HG03342 (cell line): ENCODE measurements at regions not wholly inside any gene's neighbourhood (a gene's known extent, or its start where the extent isn't known, plus 50 kb on each side); places are given as distances from the start of the nearest gene placed in this dataset.
"Not testable (repeated sequence)": the region's sequence is repeated elsewhere in the genome, so short reads cannot be mapped to it uniquely, and the experiment has no call there.

ENCODE experiments used
- ATAC-seq: cut with Tn5 transposase; IDR thresholded peaks from one replicate; pipeline ENCODE4 v1.9.1; 2021; ENCODE audit warnings: mild to moderate bottlenecking, moderate library complexity; ENCODE audit not compliant: unreplicated experiment

DNA sequence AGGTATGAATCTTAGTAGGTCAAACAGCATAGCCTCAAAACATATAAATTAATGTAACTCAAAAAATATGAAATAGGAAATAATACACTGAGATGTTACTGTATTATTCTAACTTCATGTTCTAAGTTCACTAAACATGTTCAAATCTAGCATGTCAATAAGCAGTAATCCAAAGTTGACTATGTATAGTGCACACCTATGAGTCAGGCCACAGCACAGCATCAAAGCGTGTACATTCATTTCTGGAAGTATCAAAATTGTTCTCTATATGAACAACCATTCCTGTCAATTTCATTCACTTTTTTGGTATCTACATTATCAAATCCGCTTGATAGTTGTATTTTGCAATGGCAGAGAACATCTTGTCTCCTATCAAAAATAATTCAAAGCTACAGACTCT, 418.9 kb upstream of the POM121L12 start:
- ATAC-seq: no peak

DNA sequence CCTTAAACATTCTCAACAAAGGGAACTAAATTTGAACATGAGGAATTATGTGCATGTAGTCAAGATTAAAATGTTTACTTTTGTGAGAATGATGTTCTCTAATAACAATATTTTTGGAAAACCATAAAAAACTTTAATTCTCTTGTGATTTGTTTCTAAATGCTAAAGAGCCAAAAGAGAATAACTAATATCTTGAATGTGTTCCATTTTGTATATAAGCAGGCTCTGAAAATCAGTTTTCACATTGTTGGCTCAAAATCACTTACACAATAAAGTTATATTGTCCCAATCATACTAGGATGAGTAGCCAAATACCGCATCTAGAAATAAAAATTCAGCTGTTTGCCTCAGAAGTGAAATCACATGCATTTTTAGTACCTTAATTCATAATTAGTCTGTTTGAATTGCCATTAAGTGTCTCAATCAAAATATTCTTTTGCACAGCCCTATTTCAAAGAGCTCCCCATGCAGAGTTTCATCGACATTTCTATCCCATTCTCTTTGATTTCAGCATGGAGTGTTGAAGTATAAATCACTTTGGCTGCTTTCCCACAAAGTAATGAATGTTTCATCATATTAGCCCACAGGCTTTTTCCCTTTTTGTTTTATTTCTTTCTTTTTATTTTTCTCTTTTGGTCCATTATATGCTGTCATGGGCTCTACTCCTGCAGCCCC, 420.3 kb upstream of the POM121L12 start:
- ATAC-seq: no peak

DNA sequence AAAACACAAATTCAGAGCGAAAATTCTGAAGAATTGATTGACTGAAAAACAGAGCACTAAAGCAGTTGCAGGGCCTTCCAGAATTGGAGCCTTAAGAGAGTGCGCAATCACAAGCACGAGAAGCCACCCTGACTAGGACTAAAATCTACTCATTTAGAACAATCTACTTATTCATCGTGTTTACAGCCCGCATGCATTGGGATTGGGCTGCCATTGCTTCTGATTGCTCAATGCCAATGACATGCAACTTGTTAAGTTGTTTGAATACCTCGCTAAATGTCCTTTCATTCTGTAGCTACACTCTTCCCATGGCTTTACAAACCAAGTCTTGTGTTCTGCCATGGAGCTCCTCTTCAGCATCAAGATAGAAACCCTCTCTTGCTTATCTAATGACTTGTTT, 425.9 kb upstream of the POM121L12 start:
- ATAC-seq: no peak

DNA sequence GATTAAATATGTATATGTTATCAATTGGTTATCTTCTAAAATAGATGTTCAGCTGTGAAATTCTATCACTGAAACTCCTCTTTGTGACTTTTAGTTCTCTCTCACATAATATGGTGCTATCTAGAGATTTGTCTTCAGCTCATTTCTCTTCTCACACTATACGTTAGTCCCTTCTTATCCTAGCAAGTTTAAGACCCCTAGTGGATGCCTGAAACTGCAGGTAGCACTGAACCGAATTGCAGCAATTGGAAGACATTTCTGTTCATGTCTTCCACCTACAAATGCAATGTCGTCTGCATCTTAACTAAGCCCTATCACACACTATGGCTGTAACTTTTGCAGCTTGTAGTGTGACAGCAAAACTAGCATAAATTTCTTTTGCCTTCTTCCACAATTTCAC, 442.7 kb upstream of the POM121L12 start:
- ATAC-seq: no peak

DNA sequence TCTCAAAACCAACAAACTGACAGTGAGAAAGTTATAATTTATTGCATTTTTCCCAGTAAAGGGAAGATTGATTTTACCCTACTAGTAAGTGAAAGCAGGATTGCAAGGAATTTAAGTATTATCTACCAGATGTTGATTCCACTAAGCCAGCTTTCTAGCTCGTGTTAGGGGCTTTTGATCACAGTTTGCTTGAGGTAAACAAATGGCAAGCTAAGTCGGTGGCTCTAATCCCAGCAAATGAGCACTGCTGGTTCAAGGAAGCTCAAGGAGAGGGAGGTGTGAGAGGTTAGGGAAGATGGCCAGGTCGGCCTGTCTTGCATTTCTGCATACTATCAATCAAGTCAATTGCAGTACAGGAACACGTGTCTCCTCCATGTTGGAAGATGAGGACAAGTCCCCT, 448.7 kb upstream of the POM121L12 start:
- ATAC-seq: no peak

DNA sequence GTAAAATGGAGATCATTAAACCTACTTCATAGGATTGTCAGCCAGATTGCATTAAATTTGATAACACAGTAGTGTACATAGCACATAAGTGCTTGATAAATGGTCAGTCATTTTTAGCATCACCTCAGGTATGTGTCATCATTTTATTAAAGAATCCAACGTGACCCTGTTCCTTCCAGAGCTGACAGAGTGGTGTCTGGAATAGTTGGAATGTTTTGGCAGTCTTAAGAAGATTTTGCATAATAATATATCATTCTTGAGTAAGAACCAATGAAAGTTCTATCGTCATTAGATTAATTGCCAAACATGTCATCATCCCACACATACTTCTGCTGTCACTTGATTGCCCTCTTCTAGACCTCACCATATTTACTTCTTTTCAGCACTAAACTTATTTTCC, 451.4 kb upstream of the POM121L12 start:
- ATAC-seq: no peak

DNA sequence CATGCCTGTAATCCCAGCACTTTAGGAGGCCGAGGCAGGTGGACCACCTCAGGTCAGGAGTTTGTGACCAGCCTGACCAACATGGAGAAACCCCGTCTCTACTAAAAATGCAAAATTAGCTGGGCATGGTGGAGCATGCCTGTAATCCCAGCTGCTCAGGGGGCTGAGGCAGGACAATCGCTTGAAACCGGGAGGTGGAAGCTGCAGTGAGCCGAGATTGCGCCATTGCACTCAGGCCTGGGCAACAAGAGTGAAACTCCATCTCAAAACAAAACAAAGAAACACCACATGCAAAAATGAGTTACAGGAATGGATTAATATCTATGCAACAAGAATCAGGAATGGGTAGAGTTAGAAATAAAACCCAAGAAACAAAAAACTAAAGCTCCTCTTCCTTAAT, 462.3 kb upstream of the POM121L12 start:
- not testable (repeated sequence) for ATAC-seq

DNA sequence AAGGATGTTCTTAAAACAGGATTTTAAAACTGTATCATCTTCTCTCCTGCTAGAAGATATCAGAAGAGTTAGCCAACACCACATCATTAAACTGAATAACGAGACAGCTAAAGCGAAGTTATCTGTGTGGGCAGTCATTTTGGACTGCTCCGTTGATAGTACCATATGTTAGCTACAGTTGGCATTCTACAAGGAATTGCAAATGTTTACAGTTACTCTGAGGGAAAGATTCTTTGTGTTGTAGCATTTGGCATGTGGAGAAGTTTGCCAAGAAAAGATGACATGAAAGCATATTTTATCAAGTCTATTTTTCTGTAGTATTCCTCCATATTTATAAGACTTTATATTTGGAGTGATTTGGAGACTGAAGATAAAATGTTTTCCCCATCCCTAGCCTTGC, 464.4 kb upstream of the POM121L12 start:
- ATAC-seq: no peak

DNA sequence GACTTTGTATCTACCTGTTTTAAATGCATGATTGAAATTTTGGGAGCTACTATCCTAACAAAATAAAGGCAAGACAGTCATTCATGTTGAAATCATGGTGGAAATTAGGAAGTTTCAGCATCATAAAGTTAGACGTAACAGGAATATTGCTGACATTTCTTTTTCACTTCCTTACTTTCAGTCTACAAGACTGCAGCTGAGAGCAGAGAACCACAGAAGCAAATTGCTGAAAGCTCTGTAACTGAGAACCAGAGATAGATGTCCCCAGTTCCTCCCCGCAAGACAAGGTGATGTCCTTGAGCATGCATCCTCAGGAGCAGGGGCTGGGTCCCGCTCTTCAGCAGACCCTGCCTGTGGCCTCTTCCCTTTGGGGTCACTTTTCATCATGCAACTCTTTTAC, 466.3 kb upstream of the POM121L12 start:
- ATAC-seq: no peak

DNA sequence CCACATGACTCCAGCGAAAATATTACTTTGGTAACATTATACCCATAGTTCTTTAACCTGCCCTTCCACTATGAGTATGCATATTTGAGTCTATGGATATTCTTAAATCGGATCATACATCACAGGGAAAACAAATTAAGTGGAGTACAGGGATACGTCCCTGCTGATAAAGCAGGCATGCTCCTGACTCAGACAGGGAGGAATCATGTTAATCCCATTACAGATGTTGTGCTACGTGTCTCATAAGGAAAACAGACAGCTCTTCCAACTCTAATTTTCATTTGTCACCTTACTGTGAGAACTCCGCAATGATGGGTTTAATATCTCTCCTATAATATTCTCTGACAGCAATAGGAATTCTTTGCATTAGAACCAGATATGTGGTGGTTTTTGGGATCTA, 469.5 kb upstream of the POM121L12 start:
- ATAC-seq: no peak

DNA sequence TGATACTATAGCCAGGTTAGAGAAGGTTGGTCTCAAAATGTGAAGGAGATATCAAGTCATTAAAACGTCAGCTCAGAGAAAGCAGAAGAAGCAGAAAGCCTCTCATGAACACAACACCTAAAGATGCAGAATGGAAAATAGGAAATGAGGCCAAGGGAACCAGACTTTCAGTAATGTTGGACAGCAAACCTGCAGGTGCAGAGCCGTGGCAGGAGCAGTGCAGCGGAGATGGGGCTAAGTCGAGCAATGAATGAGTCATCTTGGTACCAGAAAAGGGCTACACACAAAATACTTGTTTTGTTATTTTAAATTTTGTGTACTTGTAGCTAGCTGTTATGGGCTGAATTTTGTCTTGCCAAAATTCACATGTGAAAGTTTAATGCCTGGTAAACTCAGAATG, 479.6 kb upstream of the POM121L12 start:
- no peak for ATAC-seq

DNA sequence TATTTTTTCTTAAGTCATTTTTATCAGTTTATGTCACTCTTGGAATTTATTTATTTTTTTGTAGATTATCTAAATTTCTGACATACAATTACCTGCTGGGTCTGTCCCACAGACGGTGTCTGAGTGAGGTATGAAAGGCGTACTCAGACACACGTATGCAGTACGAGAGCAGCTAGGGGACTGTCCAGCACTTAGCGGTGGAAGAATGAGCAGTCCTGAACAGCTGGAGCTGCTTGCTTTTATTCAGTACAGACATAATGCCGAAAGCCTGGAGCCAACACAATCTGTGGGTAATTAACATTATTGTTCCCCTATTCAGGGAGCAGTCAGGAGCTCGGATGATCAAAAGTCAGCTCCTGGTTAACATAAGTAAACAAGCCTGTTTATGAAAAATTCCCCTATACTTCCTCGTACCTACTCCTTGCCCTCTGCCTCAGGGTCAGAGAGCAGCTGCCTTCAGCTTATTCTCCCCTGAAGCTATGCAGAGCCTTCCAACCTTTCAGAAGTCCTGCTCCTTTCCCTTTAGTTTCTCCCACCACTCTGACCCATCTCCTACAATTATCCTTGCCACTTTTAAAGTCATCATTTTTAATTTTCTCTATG, 488.0 kb upstream of the POM121L12 start:
- ATAC-seq: no peak

DNA sequence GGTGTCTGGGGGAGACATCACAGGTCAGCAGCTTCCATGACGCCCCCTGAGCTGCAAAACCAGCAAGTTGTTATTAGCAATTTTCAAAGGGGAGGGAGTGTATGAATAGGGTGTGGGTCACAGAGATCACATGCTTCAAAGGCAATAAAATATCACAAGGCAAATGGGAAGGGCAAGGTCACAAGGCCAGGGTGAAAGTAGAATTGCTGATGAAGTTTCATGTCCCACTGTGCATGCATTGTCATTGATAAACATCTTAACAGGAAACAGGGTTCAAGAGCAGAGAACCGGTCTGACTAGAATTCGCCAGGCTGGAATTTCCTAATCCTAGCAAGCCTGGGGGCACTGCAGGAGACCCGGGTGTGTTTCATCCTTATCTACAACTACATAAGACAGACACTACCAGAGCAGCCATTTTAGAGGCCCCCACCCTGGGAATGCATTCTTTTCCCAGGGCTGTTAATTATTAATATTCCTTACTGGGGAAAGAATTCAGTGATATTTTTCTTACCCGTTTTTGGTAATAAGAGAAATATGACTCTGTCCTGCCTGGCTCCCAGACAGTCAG, 494.2 kb upstream of the POM121L12 start:
- ATAC-seq: not testable (repeated sequence)

DNA sequence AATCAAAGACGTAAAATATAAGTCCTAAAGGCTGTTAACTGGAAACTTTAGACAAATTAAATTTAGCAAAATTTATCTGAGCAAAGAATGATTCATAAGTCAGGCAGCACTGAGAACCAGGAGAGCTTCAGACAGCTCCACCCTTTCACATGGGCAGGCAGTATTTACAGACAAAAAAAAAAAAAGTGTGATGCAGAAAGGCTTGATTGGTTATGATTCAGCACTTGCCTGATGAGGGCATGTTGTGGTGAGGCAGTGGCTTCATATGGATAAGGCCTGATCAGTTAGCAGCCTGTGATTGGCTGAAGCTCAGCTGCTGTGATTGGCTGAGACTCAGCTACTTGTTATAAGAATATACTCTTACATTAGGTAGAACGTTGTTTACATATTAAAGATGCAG, 495.4 kb upstream of the POM121L12 start:
- ATAC-seq: no peak

DNA sequence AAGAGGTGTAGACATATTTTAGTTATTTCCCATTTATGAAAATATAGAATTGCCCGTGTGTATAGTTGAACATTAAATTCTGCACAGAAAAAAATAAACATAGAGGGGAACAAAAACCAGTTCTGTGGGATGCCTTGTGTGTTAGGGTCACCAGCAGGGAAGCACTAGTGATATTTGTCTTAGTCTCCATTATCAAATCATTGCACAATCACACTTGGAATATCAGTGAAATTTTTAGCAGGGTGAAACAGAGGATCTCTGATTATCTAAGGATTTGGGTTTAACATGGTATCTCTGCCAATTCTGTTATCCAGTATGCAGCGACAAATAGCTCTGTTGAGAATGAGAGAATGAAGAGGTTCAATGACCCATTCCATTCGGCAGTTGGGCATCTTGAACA, 496.0 kb upstream of the POM121L12 start:
- ATAC-seq: no peak

DNA sequence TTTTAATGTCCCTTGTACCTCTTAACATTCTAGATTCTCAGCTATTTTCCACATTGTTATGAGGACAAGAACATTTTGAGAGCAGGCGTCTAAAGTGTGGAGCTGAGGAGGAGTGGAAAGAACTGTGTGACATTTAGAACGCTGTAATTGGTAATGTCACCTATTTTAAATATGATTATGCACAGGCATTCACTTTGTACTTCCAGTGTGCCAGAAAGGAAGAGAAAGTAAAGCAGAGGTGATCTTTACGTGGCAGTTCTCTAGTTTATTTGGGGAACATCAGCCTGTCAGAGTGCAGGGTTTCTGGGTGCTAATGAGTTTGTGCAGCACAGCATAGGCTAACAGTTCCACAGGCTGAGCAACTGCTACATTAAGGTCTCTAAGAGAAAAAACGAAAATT, 498.4 kb upstream of the POM121L12 start:
- no peak for ATAC-seq

DNA sequence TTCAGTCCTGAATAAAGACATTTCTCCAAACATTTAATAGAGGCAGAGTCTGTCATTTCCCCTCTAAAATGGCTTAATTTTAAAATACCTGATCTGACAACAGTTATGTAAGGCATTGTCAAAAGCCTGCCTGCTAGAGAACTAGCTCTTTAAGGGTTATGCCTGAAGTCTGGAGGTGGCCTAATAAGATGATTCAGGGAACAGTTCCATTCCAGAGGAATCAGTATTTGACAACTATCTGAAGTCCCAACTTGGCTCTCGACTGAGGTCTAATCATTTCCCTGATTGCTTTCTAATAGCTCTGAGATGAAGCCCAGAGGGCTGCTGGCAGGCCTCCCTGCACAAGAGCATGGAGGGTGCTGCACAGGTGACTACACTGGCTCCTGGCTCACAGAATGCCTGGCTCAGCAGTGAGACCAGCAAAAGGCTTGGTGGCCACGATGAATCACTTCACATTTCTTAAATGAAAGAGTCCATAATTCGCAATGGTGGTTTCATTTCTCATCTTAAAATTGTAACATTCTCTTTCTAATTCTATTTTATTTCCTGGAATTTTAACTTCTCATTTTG, 509.6 kb upstream of the POM121L12 start:
- ATAC-seq: no peak

DNA sequence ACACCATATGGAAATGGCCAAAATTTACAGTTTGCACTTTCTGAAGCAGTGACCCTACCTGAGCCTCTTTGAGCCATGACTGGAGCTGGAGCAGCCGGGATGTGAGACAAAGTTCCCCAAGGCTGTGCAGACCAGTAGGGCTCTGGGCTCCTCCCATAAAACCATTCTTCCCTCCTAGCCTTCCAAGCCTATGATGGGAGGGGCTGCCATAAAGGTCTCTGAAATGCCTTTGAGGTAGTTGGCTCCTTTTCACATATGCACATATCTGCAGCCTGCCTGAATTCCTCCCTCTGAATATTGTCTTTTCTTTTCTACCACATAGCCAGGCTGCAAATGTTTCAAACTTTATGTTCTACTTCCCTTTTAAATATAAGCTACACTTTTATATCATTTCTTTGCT, 516.6 kb upstream of the POM121L12 start:
- no peak for ATAC-seq

DNA sequence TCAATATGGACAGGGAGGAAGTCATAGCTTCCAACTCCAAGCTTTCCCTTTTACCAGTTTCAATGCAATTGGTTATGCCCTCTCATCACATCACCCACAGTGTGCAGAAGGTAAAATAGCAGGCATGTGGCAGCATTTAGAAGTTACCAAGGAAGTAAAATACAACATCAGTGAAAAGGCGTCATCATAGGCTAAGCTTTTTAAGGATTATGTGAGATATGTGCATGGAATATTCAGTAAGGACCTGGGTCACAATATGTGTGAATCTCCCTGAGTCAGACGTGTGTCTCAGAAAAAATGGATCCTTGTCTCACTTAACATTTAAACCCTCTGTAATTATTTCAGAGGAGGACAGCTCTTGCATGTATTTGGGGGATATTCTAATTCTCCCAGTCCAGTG, 522.8 kb upstream of the POM121L12 start:
- no peak for ATAC-seq

DNA sequence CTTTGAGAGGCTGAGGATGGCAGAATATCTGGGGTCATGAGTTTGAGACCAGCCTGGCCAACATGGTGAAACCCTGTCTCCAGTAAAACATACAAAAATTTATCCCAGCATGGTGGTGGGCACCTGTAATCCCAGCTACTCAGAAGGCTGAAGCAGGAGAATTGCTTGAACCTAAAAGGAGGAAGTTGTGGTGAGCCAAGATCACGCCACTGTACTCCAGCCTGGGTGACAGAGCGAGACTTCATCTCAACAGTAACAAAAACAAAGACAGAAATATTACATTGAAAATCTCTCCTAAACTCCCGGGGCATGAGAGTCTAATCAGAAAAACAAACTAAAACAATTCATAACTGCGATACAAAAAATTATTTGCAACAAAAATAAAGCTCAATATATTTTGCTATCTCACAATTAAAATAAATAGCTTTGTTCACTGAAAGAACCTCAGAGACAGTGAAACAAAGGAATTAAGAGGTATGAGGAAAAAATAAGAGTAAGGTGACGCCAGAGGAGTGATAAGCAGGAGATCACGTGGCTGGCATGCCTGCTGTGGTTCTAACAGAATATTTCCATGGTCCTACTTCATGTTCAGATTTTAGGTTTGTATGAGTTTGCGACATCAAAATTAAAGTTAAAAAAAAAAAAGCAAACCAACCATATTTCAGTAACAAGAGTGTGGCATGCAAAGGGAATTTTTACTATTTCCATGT, 527.7 kb upstream of the POM121L12 start:
- no peak for ATAC-seq

DNA sequence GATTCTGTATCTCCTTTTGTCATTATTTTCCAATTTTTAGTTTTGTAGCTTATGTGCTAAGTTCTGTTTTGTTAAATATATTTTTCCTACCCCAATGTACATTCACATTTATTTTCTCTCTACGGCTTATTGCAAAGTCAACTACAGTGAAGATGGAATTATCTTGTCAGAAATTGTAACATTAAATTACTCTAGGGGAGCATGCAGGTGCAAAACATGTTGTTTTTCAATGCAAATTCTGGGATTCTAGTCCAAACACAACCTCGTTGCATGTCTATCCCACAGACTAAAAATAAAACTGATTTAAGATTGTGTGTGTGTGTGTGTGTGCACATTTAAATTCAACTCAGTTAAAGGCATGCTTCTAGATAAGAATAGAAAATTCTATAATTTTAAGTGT, 529.1 kb upstream of the POM121L12 start:
- no peak for ATAC-seq

DNA sequence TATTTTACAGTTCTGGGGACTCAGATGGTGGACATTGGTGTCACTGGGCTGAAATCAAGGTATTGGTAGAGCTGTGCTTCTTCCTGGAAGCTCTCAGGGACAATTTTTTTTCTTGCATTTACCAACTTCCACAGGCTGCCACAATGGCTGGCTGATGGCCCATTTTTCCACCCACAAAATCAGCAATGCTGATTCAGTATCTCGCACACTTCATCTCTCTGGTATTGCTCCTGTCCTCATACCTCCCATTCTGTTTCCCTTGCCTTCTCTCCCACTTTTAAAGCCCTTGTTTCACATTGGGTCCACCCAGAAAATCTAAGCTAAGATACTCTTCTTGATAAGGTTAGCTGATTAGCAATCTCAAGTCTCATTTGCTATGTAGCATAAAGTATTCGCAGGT, 530.9 kb upstream of the POM121L12 start:
- ATAC-seq: no peak
